Ishikawa (cell line): ENCODE measurements at regions not wholly inside any gene's neighbourhood (a gene's known extent, or its start where the extent isn't known, plus 50 kb on each side); places are given as distances from the start of the nearest gene placed in this dataset.

Experiments used
- CEBPB ChIP-seq: IDR thresholded peaks from 2 replicates; pipeline ENCODE4 v1.6.1; 2012
- CREB1 ChIP-seq: IDR thresholded peaks from 2 replicates; pipeline ENCODE4 v1.6.1; 2012; ENCODE audit warnings: low read depth
- EGR1 ChIP-seq: IDR thresholded peaks from 2 replicates; pipeline ENCODE4 v1.6.1; 2012
- EP300 ChIP-seq: IDR thresholded peaks from 2 replicates; pipeline ENCODE4 v1.6.1; 2012; ENCODE audit warnings: borderline replicate concordance
- FOXM1 ChIP-seq: IDR thresholded peaks from 2 replicates; pipeline ENCODE4 v1.6.1; 2012; ENCODE audit warnings: low read depth, borderline replicate concordance
- MAX ChIP-seq: IDR thresholded peaks from 2 replicates; pipeline ENCODE4 v1.6.1; 2012
- NFIC ChIP-seq: IDR thresholded peaks from 2 replicates; pipeline ENCODE4 v1.6.1; 2012
- RAD21 ChIP-seq: IDR thresholded peaks from 2 replicates; pipeline ENCODE4 v1.6.1; 2012; ENCODE audit warnings: low read depth
- REST ChIP-seq: IDR thresholded peaks from 2 replicates; pipeline ENCODE4 v1.6.1; 2012; ENCODE audit warnings: low read depth, mild to moderate bottlenecking
- TAF1 ChIP-seq: IDR thresholded peaks from 2 replicates; pipeline ENCODE4 v1.6.1; 2012; ENCODE audit warnings: low read depth, mild to moderate bottlenecking
- TCF12 ChIP-seq: IDR thresholded peaks from 2 replicates; pipeline ENCODE4 v1.6.1; 2012; ENCODE audit warnings: low read depth
- TEAD4 ChIP-seq: IDR thresholded peaks from 2 replicates; pipeline ENCODE4 v1.6.1; 2012
- USF1 ChIP-seq: IDR thresholded peaks from 2 replicates; pipeline ENCODE4 v1.6.1; 2012
- YY1 ChIP-seq: IDR thresholded peaks from 2 replicates; pipeline ENCODE4 v1.6.1; 2012; ENCODE audit warnings: low read depth
- ZBTB7A ChIP-seq: IDR thresholded peaks from 2 replicates; pipeline ENCODE4 v1.6.1; 2012; ENCODE audit warnings: low read depth

- TF ChIP-seq TEAD4 (no peak), FOXM1 (no peak), NFIC (no peak)
These were observed 1175.5 kb downstream of the MAT2B start for GRCh38 chr5:164680812-164681520.

- no peak for TF ChIP-seq CREB1
- TF ChIP-seq REST, result no peak
- TF ChIP-seq EP300, result no peak
- no peak for TF ChIP-seq EGR1
- no peak for TF ChIP-seq RAD21
- TF ChIP-seq FOXM1, result no peak
- no peak for TF ChIP-seq YY1
These were observed 1182.0 kb downstream of the MAT2B start for GRCh38 chr5:164687391-164687790.

GRCh38 chr5:164688437-164688836 lies 1183.0 kb downstream of the MAT2B start:
- TF ChIP-seq TAF1, result no peak
- TF ChIP-seq FOXM1, result no peak
- TF ChIP-seq REST, result no peak
- no peak for TF ChIP-seq RAD21
- TF ChIP-seq TCF12, result no peak
- TF ChIP-seq MAX, result no peak
- TF ChIP-seq CREB1, result no peak
- TF ChIP-seq USF1, result no peak
- no peak for TF ChIP-seq EP300
- no peak for TF ChIP-seq YY1
- TF ChIP-seq EGR1, result no peak
- TF ChIP-seq CEBPB, result no peak
- TF ChIP-seq TEAD4, result no peak

- TF ChIP-seq EGR1 (no peak), ZBTB7A (no peak), USF1 (no peak), YY1 (no peak), CREB1 (no peak), MAX (no peak), EP300 (no peak), REST (no peak), CEBPB (no peak)
These were observed 1203.4 kb downstream of the MAT2B start for GRCh38 chr5:164708831-164709230.

- TF ChIP-seq EP300, result no peak
- no peak for TF ChIP-seq YY1
- TF ChIP-seq TAF1, result no peak
- TF ChIP-seq FOXM1, result no peak
- TF ChIP-seq CREB1, result no peak
- no peak for TF ChIP-seq TEAD4
- no peak for TF ChIP-seq RAD21
- TF ChIP-seq REST, result no peak
- TF ChIP-seq CEBPB, result no peak
- no peak for TF ChIP-seq TCF12
- TF ChIP-seq EGR1, result no peak
- TF ChIP-seq USF1, result no peak
These were observed 1208.3 kb downstream of the MAT2B start for GRCh38 chr5:164713682-164714081.
